Fibroblast of the aortic adventitia (primary cell): ENCODE measurements at regions not wholly inside any gene's neighbourhood (a gene's known extent, or its start where the extent isn't known, plus 50 kb on each side); places are given as distances from the start of the nearest gene placed in this dataset.
"Not testable (repeated sequence)": the region's sequence is repeated elsewhere in the genome, so short reads cannot be mapped to it uniquely, and the experiment has no call there.

Experiments
- DNase-seq: peaks from one replicate; pipeline ENCODE4 v3.0.0-alpha.2; 2010; ENCODE audit warnings: low read depth
- H3K4me3 ChIP-seq: 2 replicates; pipeline ENCODE4 v1.5.1; 2011; ENCODE audit warnings: low read depth, mild to moderate bottlenecking, control low read depth, low read length, moderate library complexity
- TF ChIP-seq, protein P1 (sequence below): IDR thresholded peaks from 2 replicates; pipeline ENCODE4 v1.5.1; 2011; ENCODE audit warnings: mild to moderate bottlenecking, low read length, control low read depth, inconsistent platforms; ENCODE audit not compliant: insufficient read depth

DNA sequence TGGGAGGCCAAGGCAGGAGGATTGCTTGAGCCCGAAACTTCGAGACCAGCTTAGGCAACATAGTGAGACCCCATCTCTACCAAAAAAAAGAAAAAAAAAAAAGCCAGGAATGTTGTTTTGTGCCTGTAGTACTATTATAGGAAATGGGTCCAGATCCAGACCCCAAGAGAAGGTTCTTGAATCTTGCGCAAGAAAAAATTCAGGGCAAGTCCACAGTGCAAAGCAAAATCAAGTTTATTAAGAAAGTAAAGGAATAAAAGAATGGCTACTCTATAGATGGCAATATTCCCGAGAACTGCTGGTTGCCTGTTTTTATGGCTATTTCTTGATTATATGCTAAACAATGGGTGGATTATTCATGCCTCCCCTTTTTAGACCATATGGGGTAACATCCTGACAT lies 51.2 kb upstream of the RDX start:
- DNase-seq, result no peak
- TF ChIP-seq, protein P1, sequence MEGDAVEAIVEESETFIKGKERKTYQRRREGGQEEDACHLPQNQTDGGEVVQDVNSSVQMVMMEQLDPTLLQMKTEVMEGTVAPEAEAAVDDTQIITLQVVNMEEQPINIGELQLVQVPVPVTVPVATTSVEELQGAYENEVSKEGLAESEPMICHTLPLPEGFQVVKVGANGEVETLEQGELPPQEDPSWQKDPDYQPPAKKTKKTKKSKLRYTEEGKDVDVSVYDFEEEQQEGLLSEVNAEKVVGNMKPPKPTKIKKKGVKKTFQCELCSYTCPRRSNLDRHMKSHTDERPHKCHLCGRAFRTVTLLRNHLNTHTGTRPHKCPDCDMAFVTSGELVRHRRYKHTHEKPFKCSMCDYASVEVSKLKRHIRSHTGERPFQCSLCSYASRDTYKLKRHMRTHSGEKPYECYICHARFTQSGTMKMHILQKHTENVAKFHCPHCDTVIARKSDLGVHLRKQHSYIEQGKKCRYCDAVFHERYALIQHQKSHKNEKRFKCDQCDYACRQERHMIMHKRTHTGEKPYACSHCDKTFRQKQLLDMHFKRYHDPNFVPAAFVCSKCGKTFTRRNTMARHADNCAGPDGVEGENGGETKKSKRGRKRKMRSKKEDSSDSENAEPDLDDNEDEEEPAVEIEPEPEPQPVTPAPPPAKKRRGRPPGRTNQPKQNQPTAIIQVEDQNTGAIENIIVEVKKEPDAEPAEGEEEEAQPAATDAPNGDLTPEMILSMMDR, result no peak
- no peak overlapping the region for H3K4me3 ChIP-seq

DNA sequence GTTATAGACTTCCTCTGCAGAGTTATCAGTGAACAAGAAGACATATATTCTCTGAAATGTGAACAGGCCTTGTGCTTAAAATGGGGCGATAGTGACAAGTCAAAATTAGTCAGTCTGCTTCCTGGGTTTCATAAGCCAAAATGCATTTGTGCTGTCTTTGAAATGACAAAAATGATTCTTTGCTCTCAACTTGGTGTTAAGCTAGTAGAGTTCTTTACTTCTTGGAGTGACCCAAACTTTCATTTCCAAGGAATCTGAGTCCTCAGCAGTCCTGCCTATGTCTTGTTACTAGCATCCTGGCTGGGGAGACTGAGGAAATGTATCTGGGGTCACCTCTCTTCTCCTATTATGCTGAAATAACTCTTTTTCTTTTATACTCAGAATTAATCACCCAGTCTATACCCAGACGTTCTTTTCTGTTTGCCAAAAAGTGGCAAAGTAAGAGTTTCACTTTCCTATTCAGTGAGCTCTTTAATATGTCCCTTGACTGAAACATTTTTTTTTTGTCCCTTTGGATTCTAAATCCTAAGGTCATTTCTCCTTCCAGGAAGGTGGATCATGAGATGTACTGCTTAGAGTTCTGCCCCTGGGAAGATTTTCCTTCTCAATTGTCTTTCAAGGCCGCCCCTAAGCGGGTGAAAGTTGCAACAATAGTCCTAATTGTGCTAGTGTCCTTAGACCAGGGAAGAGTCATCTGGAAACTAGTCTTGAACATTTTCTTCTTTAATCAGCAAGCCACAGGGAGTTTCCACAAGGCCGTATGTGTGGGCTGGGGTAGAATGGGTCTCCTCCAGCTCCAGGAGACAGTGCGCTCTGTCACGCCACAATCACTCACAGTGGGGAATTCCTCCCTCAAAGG lies 53.0 kb upstream of the RDX start:
- no peak overlapping the region for H3K4me3 ChIP-seq
- no peak for DNase-seq
- TF ChIP-seq, protein P1, result no peak

DNA sequence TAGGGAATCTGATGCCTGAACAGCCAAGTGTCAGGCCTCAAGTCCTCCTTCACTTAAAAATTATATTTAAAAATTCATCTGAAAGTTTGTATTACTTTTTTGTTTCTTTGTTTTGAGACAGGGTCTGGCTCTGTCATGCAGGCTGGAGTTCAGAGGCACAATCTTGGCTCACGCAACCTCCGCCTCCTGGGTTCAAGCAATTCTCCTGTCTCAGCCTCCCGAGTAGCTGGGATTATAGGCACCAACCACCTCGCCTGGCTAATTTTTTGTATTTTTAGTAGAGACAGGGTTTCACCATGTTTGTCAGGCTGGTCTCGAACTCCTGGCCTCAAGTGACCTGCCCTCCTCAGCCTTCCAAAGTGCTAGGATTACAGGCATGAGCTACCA lies 53.6 kb upstream of the RDX start:
- H3K4me3 ChIP-seq, result not testable (repeated sequence)

DNA sequence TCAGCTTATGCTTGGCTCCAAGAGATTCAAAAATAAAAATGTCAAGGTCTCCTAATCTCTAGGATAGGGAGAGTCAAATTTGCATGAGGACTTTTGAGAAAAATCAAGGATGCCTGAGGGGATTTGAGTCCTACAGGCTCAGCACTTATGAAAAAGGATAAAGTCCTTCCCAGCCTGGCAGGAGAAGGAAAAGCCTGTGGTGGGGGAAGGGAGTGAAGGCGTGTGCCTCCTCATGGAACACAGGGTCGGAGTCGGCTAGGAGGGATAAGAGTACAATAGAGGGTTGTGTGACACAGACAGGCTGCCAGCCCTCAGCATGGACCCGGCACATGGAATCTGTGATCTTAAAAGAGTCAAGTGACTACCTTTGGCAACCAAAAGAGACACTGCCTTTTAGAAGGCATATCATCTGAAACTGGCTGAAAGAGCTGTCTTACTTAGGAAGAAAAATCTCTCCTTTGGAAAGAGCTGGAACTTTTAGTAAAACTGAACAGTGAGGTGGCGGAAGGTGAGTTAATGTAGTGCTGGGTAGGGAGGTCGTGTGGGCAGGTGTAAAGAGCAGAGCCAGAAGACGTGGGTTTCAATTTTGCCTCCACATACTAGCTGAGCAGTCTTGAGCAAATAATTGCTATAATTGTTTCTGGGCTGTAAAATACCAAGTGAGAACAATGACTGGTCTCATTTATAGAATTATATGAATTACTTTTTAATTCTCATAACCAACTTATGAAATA lies 58.8 kb upstream of the RDX start:
- no peak for DNase-seq
- TF ChIP-seq, protein P1, result no peak
- no peak overlapping the region for H3K4me3 ChIP-seq

More for the DNA sequence above, 53.6 kb upstream of the RDX start:
- DNase-seq, result not testable (repeated sequence)

DNA sequence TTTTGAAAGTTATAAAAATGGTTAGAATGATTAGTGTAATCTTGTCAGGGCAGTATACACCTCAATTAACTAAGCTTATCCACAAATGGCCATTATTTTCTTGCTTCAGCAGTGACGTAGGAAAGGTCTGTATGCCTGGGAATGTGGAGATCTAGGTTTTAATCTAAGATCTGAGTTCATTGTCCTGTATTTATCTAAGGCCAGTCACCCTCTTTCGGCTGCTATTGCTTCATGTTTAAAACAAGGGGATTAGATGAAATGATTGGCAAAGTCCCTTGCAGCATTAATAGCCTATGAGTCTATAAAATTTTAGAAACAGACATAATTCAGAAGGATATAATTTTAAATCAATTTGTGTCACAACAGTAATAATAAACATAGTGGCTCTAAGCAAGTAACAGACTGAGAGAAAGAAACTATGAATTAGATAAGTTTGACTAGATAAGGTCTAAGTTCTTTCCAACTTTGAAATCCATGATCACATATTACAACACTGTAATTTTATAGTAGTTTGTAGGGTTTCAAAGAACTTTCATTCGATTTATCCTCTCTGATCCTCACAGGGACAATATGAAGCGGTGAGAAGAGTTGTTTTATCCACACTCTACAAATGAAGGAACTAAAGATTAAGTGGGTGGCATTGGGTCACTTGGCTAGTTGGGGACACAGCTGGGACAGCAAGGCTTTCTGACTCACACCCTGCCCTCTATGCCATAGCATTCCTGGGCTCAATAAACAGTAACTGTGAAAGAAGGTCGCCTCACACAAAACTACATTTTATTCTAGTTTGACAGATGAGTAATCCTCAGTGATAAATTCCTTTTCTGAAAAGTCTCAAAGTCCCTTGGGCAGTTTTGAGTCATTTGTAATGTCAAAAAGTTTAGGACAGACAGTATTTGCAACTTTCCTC lies 60.6 kb upstream of the RDX start:
- TF ChIP-seq, protein P1, result no peak

DNA sequence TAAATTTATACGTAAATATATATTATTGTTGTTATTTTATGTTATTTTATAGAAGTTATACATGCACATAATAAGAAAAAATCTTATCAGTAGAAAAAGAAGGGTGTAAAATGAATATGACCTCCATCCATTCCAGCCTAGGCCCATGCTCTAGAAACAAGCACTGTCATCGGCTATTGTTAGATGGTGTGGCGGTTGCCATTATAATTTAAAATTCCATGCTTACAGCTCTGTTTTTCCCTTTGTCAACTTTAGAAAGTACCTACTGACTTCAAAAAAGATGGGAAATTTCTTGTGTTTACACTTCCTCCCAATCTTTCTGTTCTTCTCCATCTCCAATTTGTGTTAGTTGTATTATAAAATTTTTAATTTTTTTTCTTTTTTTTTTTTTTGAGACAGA lies 61.9 kb upstream of the RDX start:
- TF ChIP-seq, protein P1, result no peak
- DNase-seq, result no peak
- no peak overlapping the region for H3K4me3 ChIP-seq

More for the DNA sequence above, 60.6 kb upstream of the RDX start:
- DNase-seq, result peak; percentile 45
- H3K4me3 ChIP-seq, result no peak overlapping the region

DNA sequence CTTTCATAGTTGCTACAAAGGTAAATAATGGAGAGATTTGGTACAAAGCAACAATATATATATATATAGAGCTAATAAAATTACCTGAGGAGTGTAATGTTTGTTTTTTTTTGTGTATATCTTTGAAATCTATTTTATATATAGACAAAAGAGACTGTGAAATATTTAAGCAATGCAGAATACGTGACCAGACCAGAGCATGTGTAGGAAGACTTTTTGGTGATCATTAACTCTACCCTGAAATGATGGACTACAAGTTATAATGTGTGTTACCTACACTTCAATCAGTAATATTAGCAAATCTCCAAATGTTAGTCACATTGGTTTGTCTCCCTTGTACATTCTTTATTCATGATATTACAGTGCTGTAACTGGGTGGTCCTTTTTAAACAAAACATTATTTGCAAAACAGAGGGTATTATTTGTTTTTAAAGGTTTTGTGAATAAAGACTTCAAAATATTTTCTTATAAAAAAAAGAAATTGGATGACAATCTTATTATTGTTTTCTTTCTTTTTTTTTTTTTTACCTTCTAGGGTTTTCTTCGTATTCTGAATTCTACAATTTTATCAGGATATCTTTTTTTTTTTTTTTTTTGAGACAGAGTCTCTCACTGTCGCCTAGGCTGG lies 64.5 kb upstream of the RDX start:
- H3K4me3 ChIP-seq, DNase-seq: not testable (repeated sequence)
